HCT116 (cell line): ENCODE measurements at regions not wholly inside any gene's neighbourhood (a gene's known extent, or its start where the extent isn't known, plus 50 kb on each side); places are given as distances from the start of the nearest gene placed in this dataset.

ENCODE experiments used
- ATAC-seq: fragments of 200-7000 bp; cut with Tn5 transposase; 2 replicates; pipeline ENCODE4 v1.9.1; 2020; ENCODE audit warnings: mild to moderate bottlenecking, moderate library complexity
- BruUV-seq: library from RNA; stranded (reverse); fragments of 400-500 nt; replicated peaks from 2 replicates; lab custom pipeline; 2021; lab: Mats Ljungman, UMichigan
- CTCF ChIA-PET: fragments of 300-600 bp; sonication (Branson Sonifier 250); formaldehyde crosslinking; loops from one replicate; lab custom pipeline; 2021; ENCODE audit warnings: antibody characterized with exemption; lab: Charles Lee
- POLR2A ChIA-PET: fragments of 300-600, 350-600 bp; sonication (Branson Sonifier 250); formaldehyde crosslinking; loops from one replicate; lab custom pipeline; 2021; ENCODE audit warnings: antibody characterized with exemption; lab: Charles Lee
- RAD21 ChIA-PET, 2 experiments: fragments of 300-600 bp; sonication (Branson Sonifier 250); formaldehyde crosslinking; loops; one replicate each; lab custom pipeline; 2023; ENCODE audit warnings: low total read pairs in 2 of 2; ENCODE audit not compliant: uncharacterized antibody in 2 of 2, unreplicated experiment in 2 of 2, low non-redundant PET in 1 of 2; lab: Charles Lee
- DNase-seq: peaks from one replicate; pipeline ENCODE4 v3.0.0-alpha.2; 2010; ENCODE audit warnings: low read depth, low spot score
- H2AFZ ChIP-seq: fragments of 200-600 bp; shearing (Covaris generic), sonication (generic); 2 replicates; pipeline ENCODE4 v1.6.1; 2017; ENCODE audit warnings: low read depth, mixed run types, mixed read lengths, antibody characterized with exemption, low read length; ENCODE audit not compliant: poor library complexity, severe bottlenecking
- H3K27ac ChIP-seq: 2 replicates; pipeline ENCODE4 v1.5.1; 2012; ENCODE audit warnings: low read depth, low read length
- H3K27me3 ChIP-seq: fragments of 200-600 bp; sonication (generic); 2 replicates; pipeline ENCODE4 v1.6.1; 2016; ENCODE audit warnings: mixed run types, low read length, mixed read lengths; ENCODE audit not compliant: insufficient read depth
- H3K36me3 ChIP-seq, 2 experiments: fragments of 200-500 bp in 1 of 2; fragments of 200-600 bp in 1 of 2; sonication (Bioruptor generic) in 1 of 2; sonication (generic) in 1 of 2; 2 replicates each; pipeline versions ENCODE4 v1.5.1 to v1.6.1; 2014 to 2016; ENCODE audit warnings: low read length in 2 of 2, inconsistent platforms in 1 of 2, mixed read lengths in 1 of 2, mixed run types in 1 of 2; ENCODE audit not compliant: insufficient read depth in 2 of 2, control insufficient read depth in 1 of 2
- H3K4me1 ChIP-seq, 2 experiments: fragments of 200-600 bp in 1 of 2; sonication (generic) in 1 of 2; 2 replicates each; pipeline versions ENCODE4 v1.5.1 to v1.6.1; 2012 to 2017; ENCODE audit warnings: low read length in 2 of 2, inconsistent platforms in 1 of 2, mild to moderate bottlenecking in 1 of 2, mixed read lengths in 1 of 2, mixed run types in 1 of 2, moderate library complexity in 1 of 2; ENCODE audit not compliant: insufficient read depth in 2 of 2, control insufficient read depth in 1 of 2
- H3K4me2 ChIP-seq: fragments of 200-600 bp; sonication (generic); 2 replicates; pipeline ENCODE4 v1.6.1; 2017; ENCODE audit warnings: mixed run types, low read length, mixed read lengths
- H3K4me3 ChIP-seq, 2 experiments: fragments of 200-600 bp in 1 of 2; sonication (generic) in 1 of 2; replicated peaks in 1 of 2; 2 replicates each; pipeline ENCODE4 v1.5.1; 2011 to 2016; ENCODE audit warnings: low read length in 2 of 2, control low read depth in 1 of 2, low read depth in 1 of 2, mild to moderate bottlenecking in 1 of 2, mixed read lengths in 1 of 2, mixed run types in 1 of 2
- H3K79me2 ChIP-seq: fragments of 200-600 bp; sonication (generic); 2 replicates; pipeline ENCODE4 v1.6.1; 2017; ENCODE audit warnings: mild to moderate bottlenecking, mixed run types, low read length, moderate library complexity, mixed read lengths; ENCODE audit not compliant: insufficient read depth
- H3K9ac ChIP-seq: fragments of 200-600 bp; sonication (generic); 2 replicates; pipeline ENCODE4 v1.6.1; 2016; ENCODE audit warnings: low read length, mixed read lengths
- H3K9me2 ChIP-seq: fragments of 200-600 bp; sonication (generic), shearing (Covaris generic); 2 replicates; pipeline ENCODE4 v1.6.1; 2017; ENCODE audit warnings: mixed run types, mild to moderate bottlenecking, moderate library complexity; ENCODE audit not compliant: insufficient read depth
- H3K9me3 ChIP-seq, 2 experiments: fragments of 200-500 bp in 1 of 2; fragments of 200-600 bp in 1 of 2; sonication (Bioruptor generic) in 1 of 2; sonication (generic) in 1 of 2; 2 replicates each; pipeline ENCODE4 v1.6.1; 2014 to 2017; ENCODE audit warnings: low read length in 2 of 2, mixed read lengths in 2 of 2, inconsistent platforms in 1 of 2, low read depth in 1 of 2, mild to moderate bottlenecking in 1 of 2, mixed run types in 1 of 2, moderate library complexity in 1 of 2; ENCODE audit not compliant: control insufficient read depth in 1 of 2, insufficient read depth in 1 of 2
- H4K20me1 ChIP-seq: fragments of 200-600 bp; sonication (generic), shearing (Covaris generic); 2 replicates; pipeline ENCODE4 v1.6.1; 2017; ENCODE audit warnings: mixed run types, mild to moderate bottlenecking, moderate library complexity; ENCODE audit not compliant: insufficient read depth
- ELF1 ChIP-seq: IDR thresholded peaks from 2 replicates; pipeline ENCODE4 v1.6.1; 2012; ENCODE audit warnings: low read depth, borderline replicate concordance
- FOSL1 ChIP-seq: IDR thresholded peaks from 2 replicates; pipeline ENCODE4 v1.6.1; 2012; ENCODE audit warnings: low read depth
- MAX ChIP-seq: IDR thresholded peaks from 2 replicates; pipeline ENCODE4 v1.6.1; 2012
- POLR2A ChIP-seq: IDR thresholded peaks from 2 replicates; pipeline ENCODE4 v1.7.0; 2011; ENCODE audit warnings: borderline replicate concordance; ENCODE audit not compliant: insufficient read depth, insufficient read length; ENCODE audit errors: extremely low read depth
- REST ChIP-seq: IDR thresholded peaks from 2 replicates; pipeline ENCODE4 v1.6.1; 2012; ENCODE audit warnings: low read depth
- SIN3A ChIP-seq: IDR thresholded peaks from 2 replicates; pipeline ENCODE4 v1.6.1; 2012; ENCODE audit warnings: low read depth
- SRF ChIP-seq: IDR thresholded peaks from 2 replicates; pipeline ENCODE4 v1.6.1; 2012; ENCODE audit warnings: low read depth
- ZFX ChIP-seq: fragments of 450-650 bp; IDR thresholded peaks from 2 replicates; pipeline ENCODE4 v1.6.1; 2017
- intact Hi-C: fragments of 100-400 bp; cut with micrococcal nuclease; formaldehyde crosslinking; loops from 2 replicates; pipeline ENCODE4 v1.10.0; 2022

- Histone ChIP-seq H3K9me3 (no peaks in the 10 kb centered on the region), H3K36me3 (no peaks in the 10 kb centered on the region), H3K4me2 (no peak overlapping the region), H3K79me2 (no peaks in the 10 kb centered on the region), H3K27me3 (no peaks in the 10 kb centered on the region), H3K4me3 (no peak overlapping the region), H3K9ac (no peak overlapping the region), H4K20me1 (no peaks in the 10 kb centered on the region), H3K27ac (no peak overlapping the region), H3K9me2 (no peaks in the 10 kb centered on the region)
- RAD21 ChIA-PET = no interaction called here
- intact Hi-C loops = no loop called here
- POLR2A ChIA-PET = no interaction called here
- CTCF ChIA-PET = interaction anchor here (0.6 kb wide), 1 partner anchor 496 kb away, joined by 3 read pairs; no protein-coding TSS in a partner anchor
- ATAC-seq (no peak), DNase-seq (no peak)
- BruUV-seq = no TSS peak
- no peak for TF ChIP-seq FOSL1
- TF ChIP-seq MAX = no peak
- no peak for TF ChIP-seq SRF
- TF ChIP-seq ZFX = no peak
- TF ChIP-seq SIN3A = no peak
- no peak for TF ChIP-seq POLR2A
- TF ChIP-seq REST = no peak
- no peak for TF ChIP-seq ELF1
- TF ChIP-seq, all 23 proteins: peak for 0
- Histone ChIP-seq H3K4me1 (no peaks in the 10 kb centered on the region), H2AFZ (no peak overlapping the region)
Observed at GRCh38 chr2:120579916-120580685, 155.6 kb upstream of the GLI2 start.
